ENCODE measurements at regions not wholly inside any gene's neighbourhood (a gene's known extent, or its start where the extent isn't known, plus 50 kb on each side); places are given as distances from the start of the nearest gene placed in this dataset.
"Not testable (repeated sequence)": the region's sequence is repeated elsewhere in the genome, so short reads cannot be mapped to it uniquely, and the experiment has no call there.

- no peak for DNase-seq
Measured at GRCh38 chr18:28519997-28520396, 343.1 kb upstream of the CDH2 start.

GRCh38 chr18:28514699-28515098 is 337.8 kb upstream of the CDH2 start:
- no peak for DNase-seq

GRCh38 chr18:28512357-28512756 is 335.4 kb upstream of the CDH2 start:
- DNase-seq = no peak

- DNase-seq = no peak
Measured at GRCh38 chr18:28511413-28511821, 334.5 kb upstream of the CDH2 start.

GRCh38 chr18:28510210-28510609 is 333.3 kb upstream of the CDH2 start:
- DNase-seq = no peak

- DNase-seq = no peak
Measured at GRCh38 chr18:28504066-28504465, 327.1 kb upstream of the CDH2 start.

GRCh38 chr18:28494151-28494550 is 317.2 kb upstream of the CDH2 start:
- DNase-seq = no peak

GRCh38 chr18:28485918-28486317 is 309.0 kb upstream of the CDH2 start:
- DNase-seq = no peak

GRCh38 chr18:28485210-28485801 is 308.4 kb upstream of the CDH2 start:
- no peak for DNase-seq

- no peak for DNase-seq
Measured at GRCh38 chr18:28478531-28478930, 301.6 kb upstream of the CDH2 start.

GRCh38 chr18:28476302-28476701 is 299.4 kb upstream of the CDH2 start:
- DNase-seq = no peak

GRCh38 chr18:28469946-28470345 is 293.0 kb upstream of the CDH2 start:
- DNase-seq = no peak

- no peak for DNase-seq
Measured at GRCh38 chr18:28468901-28469300, 292.0 kb upstream of the CDH2 start.

GRCh38 chr18:28466204-28466603 is 289.3 kb upstream of the CDH2 start:
- no peak for DNase-seq

- DNase-seq = no peak
Measured at GRCh38 chr18:28459587-28459986, 282.7 kb upstream of the CDH2 start.

GRCh38 chr18:28458751-28459150 is 281.8 kb upstream of the CDH2 start:
- no peak for DNase-seq

- DNase-seq = no peak
Measured at GRCh38 chr18:28457784-28458183, 280.9 kb upstream of the CDH2 start.

- no peak for DNase-seq
Measured at GRCh38 chr18:28455971-28456370, 279.0 kb upstream of the CDH2 start.

GRCh38 chr18:28439870-28440269 is 262.9 kb upstream of the CDH2 start:
- DNase-seq = no peak

GRCh38 chr18:28438381-28438780 is 261.5 kb upstream of the CDH2 start:
- DNase-seq = no peak

GRCh38 chr18:28432339-28432738 is 255.4 kb upstream of the CDH2 start:
- no peak for DNase-seq

GRCh38 chr18:28425886-28426285 is 249.0 kb upstream of the CDH2 start:
- DNase-seq = no peak

- DNase-seq = no peak
Measured at GRCh38 chr18:28422577-28422976, 245.6 kb upstream of the CDH2 start.

- DNase-seq = not testable (repeated sequence)
Measured at GRCh38 chr18:28421950-28422349, 245.0 kb upstream of the CDH2 start.

GRCh38 chr18:28412521-28412920 is 235.6 kb upstream of the CDH2 start:
- DNase-seq = no peak

GRCh38 chr18:28411806-28412205 is 234.9 kb upstream of the CDH2 start:
- no peak for DNase-seq

All from DMS153 (cell line).